H9 (cell line): ENCODE measurements at regions not wholly inside any gene's neighbourhood (a gene's known extent, or its start where the extent isn't known, plus 50 kb on each side); places are given as distances from the start of the nearest gene placed in this dataset.

Experiments
- DNase-seq: peaks from one replicate; pipeline ENCODE4 v3.0.0-alpha.2; 2017
- H2AFZ ChIP-seq: one replicate; pipeline ENCODE4 v1.6.1; 2013; ENCODE audit warnings: mild to moderate bottlenecking, low read length, control low read depth, moderate library complexity
- H2AK5ac ChIP-seq: 2 replicates; pipeline ENCODE4 v1.6.1; 2013; ENCODE audit warnings: low read length, control low read depth, mixed read lengths; ENCODE audit not compliant: insufficient read length
- H2BK120ac ChIP-seq: one replicate; pipeline ENCODE4 v1.6.1; 2013; ENCODE audit warnings: low read depth, mild to moderate bottlenecking, low read length, control low read depth, inconsistent platforms; ENCODE audit not compliant: poor library complexity, severe bottlenecking
- H2BK12ac ChIP-seq: 2 replicates; pipeline ENCODE4 v1.6.1; 2013; ENCODE audit warnings: low read length, control low read depth, mixed read lengths, low read depth; ENCODE audit not compliant: insufficient read length
- H2BK15ac ChIP-seq: 2 replicates; pipeline ENCODE4 v1.6.1; 2013; ENCODE audit warnings: low read depth, low read length, control low read depth
- H2BK20ac ChIP-seq: one replicate; pipeline ENCODE4 v1.6.1; 2013; ENCODE audit warnings: low read depth, mild to moderate bottlenecking, low read length, control low read depth, inconsistent platforms; ENCODE audit not compliant: poor library complexity, severe bottlenecking
- H2BK5ac ChIP-seq: 2 replicates; pipeline ENCODE4 v1.6.1; 2013; ENCODE audit warnings: low read length, control low read depth, mixed read lengths; ENCODE audit not compliant: insufficient read length
- H3K14ac ChIP-seq: 2 replicates; pipeline ENCODE4 v1.6.1; 2013; ENCODE audit warnings: low read length, control low read depth; ENCODE audit not compliant: insufficient read depth
- H3K18ac ChIP-seq: 2 replicates; pipeline ENCODE4 v1.6.1; 2013; ENCODE audit warnings: low read depth, mild to moderate bottlenecking, mixed read lengths, low read length, control low read depth; ENCODE audit not compliant: insufficient read length
- H3K23ac ChIP-seq: 2 replicates; pipeline ENCODE4 v1.6.1; 2013; ENCODE audit warnings: low read length, control low read depth, mixed read lengths, low read depth; ENCODE audit not compliant: insufficient read length
- H3K23me2 ChIP-seq: 2 replicates; pipeline ENCODE4 v1.6.1; 2013; ENCODE audit warnings: low read depth, mild to moderate bottlenecking, mixed read lengths, low read length, control low read depth; ENCODE audit not compliant: insufficient read length, poor library complexity, severe bottlenecking
- H3K27ac ChIP-seq: 2 replicates; pipeline ENCODE4 v1.5.1; 2013; ENCODE audit warnings: low read length, control low read depth, mixed read lengths, low read depth; ENCODE audit not compliant: insufficient read length
- H3K27me3 ChIP-seq: 2 replicates; pipeline ENCODE4 v1.6.1; 2013; ENCODE audit warnings: low read length, control low read depth, inconsistent platforms; ENCODE audit not compliant: insufficient read depth
- H3K4ac ChIP-seq: 2 replicates; pipeline ENCODE4 v1.6.1; 2013; ENCODE audit warnings: low read depth, mild to moderate bottlenecking, control low read depth, inconsistent platforms, low read length, moderate library complexity
- H3K4me1 ChIP-seq: 2 replicates; pipeline ENCODE4 v1.6.1; 2013; ENCODE audit warnings: low read length, control low read depth, inconsistent platforms; ENCODE audit not compliant: insufficient read depth
- H3K4me2 ChIP-seq: 2 replicates; pipeline ENCODE4 v1.6.1; 2013; ENCODE audit warnings: low read length, control low read depth, mixed read lengths; ENCODE audit not compliant: insufficient read length, insufficient read depth
- H3K56ac ChIP-seq: 2 replicates; pipeline ENCODE4 v1.6.1; 2013; ENCODE audit warnings: low read depth, mild to moderate bottlenecking, mixed read lengths, low read length, control low read depth; ENCODE audit not compliant: insufficient read length
- H3K79me1 ChIP-seq: 2 replicates; pipeline ENCODE4 v1.6.1; 2013; ENCODE audit warnings: low read depth, mild to moderate bottlenecking, moderate library complexity, low read length, control low read depth, inconsistent platforms; ENCODE audit not compliant: insufficient read depth, poor library complexity, severe bottlenecking
- H3K79me2 ChIP-seq: 2 replicates; pipeline ENCODE4 v1.6.1; 2013; ENCODE audit warnings: low read length, control low read depth, inconsistent platforms; ENCODE audit not compliant: insufficient read depth
- H3K9ac ChIP-seq: 2 replicates; pipeline ENCODE4 v1.6.1; 2013; ENCODE audit warnings: low read length, control low read depth, mixed read lengths; ENCODE audit not compliant: insufficient read length; ENCODE audit errors: extremely low read depth
- H3K9me3 ChIP-seq: one replicate; pipeline ENCODE4 v1.6.1; 2013; ENCODE audit warnings: low read depth, low read length, inconsistent platforms; ENCODE audit not compliant: control insufficient read depth
- H3T11ph ChIP-seq: one replicate; pipeline ENCODE4 v1.6.1; 2013; ENCODE audit warnings: mild to moderate bottlenecking, low read length, control low read depth, inconsistent platforms
- H4K20me1 ChIP-seq: one replicate; pipeline ENCODE4 v1.6.1; 2013; ENCODE audit not compliant: control insufficient read depth, insufficient read length, insufficient read depth
- H4K5ac ChIP-seq: 2 replicates; pipeline ENCODE4 v1.6.1; 2013; ENCODE audit warnings: low read depth, mild to moderate bottlenecking, mixed read lengths, low read length, control low read depth; ENCODE audit not compliant: insufficient read length
- H4K8ac ChIP-seq: replicated peaks from 2 replicates; pipeline ENCODE4 v1.6.1; 2013; ENCODE audit warnings: low read length, control low read depth, mixed read lengths, low read depth; ENCODE audit not compliant: insufficient read length
- H4K91ac ChIP-seq: 2 replicates; pipeline ENCODE4 v1.6.1; 2013; ENCODE audit warnings: low read depth, mild to moderate bottlenecking, moderate library complexity, mixed read lengths, low read length, control low read depth; ENCODE audit not compliant: insufficient read length
- H3K27ac Mint-ChIP-seq, 3 experiments: 2 replicates in 2 of 3; 3 replicates in 1 of 3; pipeline ENCODE4 v1.8.0; 2020 to 2021; ENCODE audit warnings: mixed read lengths in 3 of 3, mild to moderate bottlenecking in 1 of 3, moderate library complexity in 1 of 3
- H3K27me3 Mint-ChIP-seq: 2 replicates; pipeline ENCODE4 v1.8.0; 2021; ENCODE audit warnings: low read depth, mild to moderate bottlenecking, moderate library complexity, mixed read lengths
- H3K36me3 Mint-ChIP-seq, 3 experiments: 2 replicates in 2 of 3; 3 replicates in 1 of 3; pipeline ENCODE4 v1.8.0; 2020 to 2021; ENCODE audit warnings: low read depth in 3 of 3, mixed read lengths in 3 of 3; ENCODE audit not compliant: insufficient read depth in 1 of 3
- H3K4me1 Mint-ChIP-seq, 2 experiments: 2 replicates each; pipeline ENCODE4 v1.8.0; 2020; ENCODE audit warnings: mixed read lengths in 2 of 2
- H3K4me3 Mint-ChIP-seq, 2 experiments: 2 replicates in 1 of 2; 3 replicates in 1 of 2; pipeline ENCODE4 v1.8.0; 2020 to 2021; ENCODE audit warnings: mild to moderate bottlenecking in 2 of 2, mixed read lengths in 2 of 2, moderate library complexity in 1 of 2
- H3K9me3 Mint-ChIP-seq, 2 experiments: 2 replicates in 1 of 2; 3 replicates in 1 of 2; pipeline ENCODE4 v1.8.0; 2020; ENCODE audit warnings: mild to moderate bottlenecking in 2 of 2, mixed read lengths in 2 of 2, moderate library complexity in 1 of 2
- WGBS: extraction: QIAGEN DNeasy Blood & Tissue Kit; methylation state at CpG from one replicate; pipeline ENCODE4 v1.1.7; 2013; ENCODE audit warnings: missing lambda C conversion rate, low lambda C conversion rate, mixed read lengths; ENCODE audit not compliant: insufficient read length; ENCODE audit errors: extremely low coverage; 5-methylcytosine and 5-hydroxymethylcytosine counted together
- TF ChIP-seq, protein P1 (sequence below): fragments of 200-600 bp; sonication (generic); conservative IDR thresholded peaks from 3 replicates; pipeline ENCODE4 v1.8.0; 2021; ENCODE audit warnings: antibody characterized with exemption, mild to moderate bottlenecking

DNA sequence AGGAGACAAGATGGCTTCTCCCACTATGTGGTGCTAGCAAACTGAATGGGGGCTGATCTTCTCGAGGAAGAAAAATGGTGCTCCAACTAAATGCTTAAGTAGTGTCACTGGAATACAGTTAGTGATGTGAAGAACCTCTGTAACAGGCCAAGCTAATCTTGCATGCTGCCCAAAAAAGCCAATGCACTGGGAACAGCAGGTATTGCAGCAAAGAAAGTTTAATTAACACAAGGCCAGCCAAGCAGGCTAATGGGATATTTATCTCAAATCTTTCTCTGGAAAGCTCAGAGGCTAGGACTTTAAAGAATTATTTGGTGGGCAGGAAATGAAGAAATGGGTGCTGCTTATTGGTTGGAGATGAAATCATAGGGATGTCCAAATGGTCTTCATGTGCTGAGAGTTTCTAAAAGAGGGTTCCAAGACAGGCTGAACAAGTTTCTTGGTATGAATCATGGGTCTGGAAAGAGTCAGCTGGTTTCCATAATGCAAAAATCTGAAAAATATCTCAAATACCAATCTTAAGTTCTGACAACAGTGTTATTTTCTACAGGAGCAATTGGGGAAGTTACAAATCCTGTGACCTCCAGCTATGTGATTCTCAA lies 1550.5 kb downstream of the SLITRK5 start:
- Histone ChIP-seq H2BK120ac (no peak overlapping the region), H3K4me2 (no peak overlapping the region), H4K5ac (no peak overlapping the region), H3K27ac (no peak overlapping the region), H3K23ac (no peak overlapping the region), H4K91ac (no peak overlapping the region), H3K56ac (no peak overlapping the region), H3K9me3 (peaks cover 7% of the 10 kb centered on the region), H3K9ac (no peak overlapping the region), H4K20me1 (no peaks in the 10 kb centered on the region), H3K4ac (no peak overlapping the region), H4K8ac (no peak overlapping the region), H2BK5ac (no peak overlapping the region), H2AFZ (no peak overlapping the region), H3K14ac (no peak overlapping the region), H3T11ph (no peak overlapping the region), H2BK20ac (no peak overlapping the region), H3K79me2 (no peaks in the 10 kb centered on the region), H2BK15ac (no peak overlapping the region), H3K4me1 (no peaks in the 10 kb centered on the region), H2BK12ac (no peak overlapping the region), H3K27me3 (no peaks in the 10 kb centered on the region), H2AK5ac (no peak overlapping the region), H3K79me1 (no peaks in the 10 kb centered on the region), H3K18ac (no peak overlapping the region), H3K23me2 (no peaks in the 10 kb centered on the region)
- Mint-ChIP-seq H3K4me1 (peaks cover 3% of the 10 kb centered on the region in 2 experiments; a peak in 2 of 4 replicates), H3K9me3 (peaks cover 15 to 16% of the 10 kb centered on the region in 2 experiments; a peak in 4 of 5 replicates), H3K36me3 (peaks cover 5 to 17% (median 5%) of the 10 kb centered on the region in 3 experiments), H3K27me3 (no peaks in the 10 kb centered on the region), H3K4me3 (no peak overlapping the region), H3K27ac (no peak overlapping the region)
- WGBS: no CpG with 5 or more reads among the region's 1 CpG
- no peak for DNase-seq
- TF ChIP-seq, protein P1, sequence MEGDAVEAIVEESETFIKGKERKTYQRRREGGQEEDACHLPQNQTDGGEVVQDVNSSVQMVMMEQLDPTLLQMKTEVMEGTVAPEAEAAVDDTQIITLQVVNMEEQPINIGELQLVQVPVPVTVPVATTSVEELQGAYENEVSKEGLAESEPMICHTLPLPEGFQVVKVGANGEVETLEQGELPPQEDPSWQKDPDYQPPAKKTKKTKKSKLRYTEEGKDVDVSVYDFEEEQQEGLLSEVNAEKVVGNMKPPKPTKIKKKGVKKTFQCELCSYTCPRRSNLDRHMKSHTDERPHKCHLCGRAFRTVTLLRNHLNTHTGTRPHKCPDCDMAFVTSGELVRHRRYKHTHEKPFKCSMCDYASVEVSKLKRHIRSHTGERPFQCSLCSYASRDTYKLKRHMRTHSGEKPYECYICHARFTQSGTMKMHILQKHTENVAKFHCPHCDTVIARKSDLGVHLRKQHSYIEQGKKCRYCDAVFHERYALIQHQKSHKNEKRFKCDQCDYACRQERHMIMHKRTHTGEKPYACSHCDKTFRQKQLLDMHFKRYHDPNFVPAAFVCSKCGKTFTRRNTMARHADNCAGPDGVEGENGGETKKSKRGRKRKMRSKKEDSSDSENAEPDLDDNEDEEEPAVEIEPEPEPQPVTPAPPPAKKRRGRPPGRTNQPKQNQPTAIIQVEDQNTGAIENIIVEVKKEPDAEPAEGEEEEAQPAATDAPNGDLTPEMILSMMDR: no peak
